ENCODE measurements at regions not wholly inside any gene's neighbourhood (a gene's known extent, or its start where the extent isn't known, plus 50 kb on each side); places are given as distances from the start of the nearest gene placed in this dataset.

DNA sequence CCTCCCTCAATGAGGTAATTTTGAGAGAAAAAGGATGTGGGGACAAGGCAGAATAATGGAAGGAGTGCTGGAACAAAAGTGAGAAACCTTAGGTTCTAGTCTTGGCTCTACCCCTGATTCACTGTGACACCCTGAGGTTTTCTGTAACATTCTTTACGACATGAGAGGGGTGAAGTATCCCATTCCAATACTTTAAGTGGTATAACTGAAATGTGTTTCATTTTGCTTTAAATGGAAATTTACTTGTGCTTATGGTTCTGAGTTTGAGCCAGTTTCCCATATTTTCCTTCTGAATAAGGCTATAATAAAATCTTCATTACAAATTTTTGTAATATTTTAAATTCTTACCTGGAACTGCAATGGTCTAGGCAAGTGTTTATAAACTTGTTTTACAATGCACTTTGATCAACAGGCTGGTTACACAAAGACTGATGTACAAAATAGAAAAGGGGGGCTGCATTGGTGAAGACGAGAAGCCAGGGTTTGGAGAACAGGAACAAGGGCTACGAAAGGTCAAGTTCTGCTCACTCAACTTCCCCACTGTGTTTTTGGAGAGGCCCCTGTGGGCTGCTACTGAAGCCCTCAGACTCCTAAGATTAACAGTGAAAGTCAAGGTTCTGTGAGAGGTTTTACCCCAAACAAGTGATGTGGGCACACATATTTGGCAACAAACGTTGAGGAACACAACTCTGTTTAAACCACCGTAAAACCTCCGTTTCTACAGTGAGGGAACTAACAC, 171.9 kb upstream of the ELL2 start:
- no peak overlapping the region for H3K4me3 Mint-ChIP-seq
- CTCF ChIA-PET, result no interaction called here
- no peak overlapping the region for H3K27ac Mint-ChIP-seq
- H3K27me3 Mint-ChIP-seq, result peaks cover 3% of the 10 kb centered on the region
- no peaks in the 10 kb centered on the region for H3K4me1 Mint-ChIP-seq
- no peaks in the 10 kb centered on the region for H3K9me3 Mint-ChIP-seq
- DNase-seq, result no peak
- no peaks in the 10 kb centered on the region for H3K36me3 Mint-ChIP-seq

DNA sequence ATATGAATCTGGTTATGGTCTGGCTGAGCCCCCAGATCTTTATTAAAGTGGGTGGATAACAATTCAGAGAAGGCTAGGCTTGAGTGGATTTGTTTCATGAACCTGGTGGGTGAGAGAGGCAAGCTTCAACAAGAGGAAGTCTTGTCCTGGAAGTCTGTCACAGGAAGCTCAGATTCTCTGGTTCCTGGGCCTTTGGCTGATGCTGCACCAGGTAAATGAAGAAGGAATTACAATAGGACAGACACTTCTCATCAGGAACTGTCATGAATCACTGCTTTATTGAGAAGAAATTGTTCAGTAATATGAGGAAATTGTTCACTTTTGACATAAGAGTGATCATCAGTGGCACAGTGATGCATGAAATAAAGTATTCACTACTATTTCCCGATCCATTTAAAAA, 167.6 kb upstream of the ELL2 start:
- Mint-ChIP-seq H3K9me3 (no peaks in the 10 kb centered on the region), H3K27me3 (peaks cover 4% of the 10 kb centered on the region), H3K36me3 (no peaks in the 10 kb centered on the region), H3K4me3 (no peak overlapping the region), H3K27ac (no peak overlapping the region), H3K4me1 (no peaks in the 10 kb centered on the region)
- DNase-seq, result no peak
- CTCF ChIA-PET, result no interaction called here

DNA sequence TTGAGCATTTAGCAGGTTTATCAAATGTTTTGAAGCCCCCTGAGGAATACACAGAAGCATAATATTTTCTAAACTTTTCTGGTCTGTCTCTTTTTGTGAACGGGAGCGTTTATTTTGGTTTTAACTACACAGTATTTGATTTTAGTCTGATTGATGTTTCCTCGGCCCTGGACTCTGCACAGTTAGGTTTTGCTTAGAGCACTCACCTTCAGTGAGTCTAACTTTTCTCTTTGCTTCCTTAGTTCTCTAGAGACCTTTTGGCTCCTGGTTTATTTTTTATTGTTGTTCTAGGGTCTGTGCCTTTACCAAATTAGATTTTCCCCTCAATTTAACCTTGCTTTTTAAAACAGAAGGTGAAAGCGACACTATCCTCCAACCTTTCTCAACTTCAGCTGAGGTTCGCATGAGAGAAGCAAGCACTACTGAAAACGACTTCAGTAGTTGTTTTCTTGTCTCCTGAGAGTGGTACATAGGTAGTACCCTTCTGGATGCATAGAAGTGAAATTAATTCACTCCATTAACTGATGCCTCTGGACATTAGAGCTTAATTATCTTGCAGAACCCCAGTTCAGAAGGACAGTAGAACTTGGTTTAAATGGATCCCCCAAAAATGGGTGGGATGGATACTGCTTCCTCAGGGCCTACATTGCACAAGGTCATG, 166.7 kb upstream of the ELL2 start:
- CTCF ChIA-PET, result no interaction called here
- no peak for DNase-seq
- Mint-ChIP-seq H3K4me1 (no peaks in the 10 kb centered on the region), H3K9me3 (no peaks in the 10 kb centered on the region), H3K27me3 (peaks cover 4% of the 10 kb centered on the region), H3K4me3 (no peak overlapping the region), H3K27ac (no peak overlapping the region), H3K36me3 (no peaks in the 10 kb centered on the region)

DNA sequence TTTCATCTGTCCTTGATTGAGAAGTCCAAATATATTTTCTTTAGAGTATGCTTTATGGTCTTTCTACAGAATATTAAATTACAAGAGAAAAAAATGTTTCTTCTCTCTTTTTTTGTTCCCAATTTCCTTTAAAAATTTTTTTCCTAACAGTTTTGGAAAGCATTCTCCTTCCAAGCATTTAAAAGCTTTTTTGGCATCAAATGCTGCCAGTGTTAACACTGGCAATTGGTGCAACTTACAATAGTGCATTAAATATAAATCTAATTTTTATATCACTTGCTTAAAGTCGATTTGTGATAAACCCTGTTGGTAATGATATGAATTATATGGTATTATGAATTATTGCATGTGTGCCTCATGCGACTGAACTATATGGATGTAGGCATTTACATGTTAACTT, 165.9 kb upstream of the ELL2 start:
- H3K27ac Mint-ChIP-seq, result no peak overlapping the region
- no peaks in the 10 kb centered on the region for H3K9me3 Mint-ChIP-seq
- no peak for DNase-seq
- no peaks in the 10 kb centered on the region for H3K36me3 Mint-ChIP-seq
- H3K4me1 Mint-ChIP-seq, result no peaks in the 10 kb centered on the region
- no peak overlapping the region for H3K4me3 Mint-ChIP-seq
- CTCF ChIA-PET, result interaction anchor here (0.8 kb wide), 1 partner anchor 48 kb away, joined by 3 read pairs; no protein-coding TSS in a partner anchor
- peaks cover 4% of the 10 kb centered on the region for H3K27me3 Mint-ChIP-seq

DNA sequence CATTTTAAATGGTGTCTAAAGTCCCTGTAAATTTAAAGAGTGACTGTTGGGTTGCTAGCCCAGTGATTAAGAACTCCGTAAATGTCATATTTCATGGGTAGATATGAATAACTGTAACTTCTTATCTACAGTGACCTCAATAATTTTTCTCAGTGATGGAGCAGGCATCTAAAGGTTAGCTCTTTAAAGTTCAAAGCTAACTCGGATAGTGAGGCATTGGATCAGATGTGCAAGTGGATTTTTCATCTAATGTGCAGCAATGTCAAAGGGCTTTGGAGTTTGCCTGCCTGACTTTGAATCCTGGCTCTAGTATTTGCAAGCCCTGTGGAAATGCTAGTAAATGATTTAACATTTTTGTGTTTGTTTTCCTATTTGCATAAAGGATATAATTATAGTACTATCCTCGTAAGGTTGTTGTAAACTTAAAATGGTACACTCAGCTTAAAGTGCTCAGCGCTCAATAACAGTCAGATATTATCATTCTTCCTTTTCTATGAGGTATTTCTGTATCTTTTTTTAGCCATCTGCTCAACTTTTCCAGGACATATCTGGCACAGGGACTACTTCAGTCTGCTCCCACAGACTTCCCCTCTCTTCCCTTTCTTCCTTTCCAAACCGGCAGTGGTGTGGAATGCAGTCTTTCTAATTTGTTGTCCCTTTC, 163.7 kb upstream of the ELL2 start:
- CTCF ChIA-PET, result no interaction called here
- DNase-seq, result no peak

DNA sequence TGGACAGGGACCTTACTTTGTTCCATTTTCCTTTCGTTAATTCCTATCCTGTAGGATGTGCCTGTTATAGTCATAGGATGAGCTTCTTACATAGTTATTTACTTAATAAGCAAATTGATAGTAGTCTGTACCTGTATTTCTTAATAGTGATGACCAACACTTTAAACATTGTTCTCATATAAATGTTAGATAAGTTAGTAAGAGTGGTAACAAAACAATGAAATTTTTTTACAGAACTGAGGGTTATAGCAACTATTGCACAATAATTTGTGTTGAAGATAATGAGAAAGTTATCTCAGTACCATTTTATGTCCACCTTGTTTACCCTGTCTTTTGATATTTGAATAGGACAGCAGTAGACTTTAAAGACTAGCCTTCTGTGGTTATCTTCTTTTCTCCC, 162.9 kb upstream of the ELL2 start:
- no peak for DNase-seq
- Mint-ChIP-seq H3K4me1 (no peaks in the 10 kb centered on the region), H3K27ac (no peak overlapping the region), H3K27me3 (peaks cover 4% of the 10 kb centered on the region), H3K36me3 (no peaks in the 10 kb centered on the region), H3K4me3 (no peak overlapping the region), H3K9me3 (no peaks in the 10 kb centered on the region)
- CTCF ChIA-PET, result no interaction called here

More for the DNA sequence above, 163.7 kb upstream of the ELL2 start:
- no peaks in the 10 kb centered on the region for H3K36me3 Mint-ChIP-seq
- H3K27ac Mint-ChIP-seq, result no peak overlapping the region
- no peaks in the 10 kb centered on the region for H3K9me3 Mint-ChIP-seq
- no peaks in the 10 kb centered on the region for H3K4me1 Mint-ChIP-seq
- H3K27me3 Mint-ChIP-seq, result peaks cover 4% of the 10 kb centered on the region
- H3K4me3 Mint-ChIP-seq, result no peak overlapping the region

DNA sequence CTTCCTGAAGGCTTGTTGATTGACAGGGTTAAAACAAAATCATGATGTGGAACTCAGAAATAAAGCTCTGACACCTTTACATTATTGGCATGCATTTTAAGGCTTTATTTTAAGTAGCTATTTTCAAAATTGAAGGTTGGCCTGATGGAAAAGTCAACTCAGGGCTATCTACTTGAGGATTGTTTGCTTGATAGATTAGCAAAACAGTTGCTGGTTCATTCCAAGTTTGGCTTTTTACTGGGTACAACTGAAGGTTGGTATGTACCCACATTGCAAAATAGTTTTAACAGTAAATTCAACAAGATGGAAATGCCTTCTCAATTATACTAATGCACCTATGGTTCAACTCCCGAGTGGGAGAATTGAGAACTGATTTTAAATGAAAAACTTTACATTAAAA, 161.8 kb upstream of the ELL2 start:
- Mint-ChIP-seq H3K27ac (no peak overlapping the region), H3K9me3 (no peaks in the 10 kb centered on the region), H3K36me3 (no peaks in the 10 kb centered on the region), H3K4me3 (no peak overlapping the region), H3K4me1 (no peaks in the 10 kb centered on the region), H3K27me3 (peaks cover 4% of the 10 kb centered on the region)
- DNase-seq, result no peak
- CTCF ChIA-PET, result no interaction called here

DNA sequence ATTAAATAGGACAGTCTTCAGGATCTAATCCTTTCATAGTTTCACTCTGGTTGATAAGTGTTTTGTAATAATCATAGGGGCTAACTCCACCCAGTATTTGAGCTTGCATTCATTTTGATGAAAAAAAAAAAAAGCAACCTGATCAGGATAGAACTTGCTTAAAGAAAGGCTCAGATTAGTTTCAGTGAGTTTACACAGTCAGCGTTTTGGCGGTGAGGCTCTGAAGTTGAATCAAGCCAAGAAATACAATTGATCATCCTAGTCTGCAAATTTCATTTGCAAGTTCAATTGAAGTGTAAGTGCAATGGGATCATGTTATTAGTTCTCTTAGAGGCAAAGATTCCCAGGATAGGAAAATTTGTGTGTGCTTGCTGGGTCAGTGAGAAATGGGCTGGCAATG, 159.7 kb upstream of the ELL2 start:
- H3K4me3 Mint-ChIP-seq, result no peak overlapping the region
- no peaks in the 10 kb centered on the region for H3K36me3 Mint-ChIP-seq
- peaks cover 4% of the 10 kb centered on the region for H3K27me3 Mint-ChIP-seq
- H3K9me3 Mint-ChIP-seq, result no peaks in the 10 kb centered on the region
- DNase-seq, result no peak
- H3K27ac Mint-ChIP-seq, result no peak overlapping the region
- H3K4me1 Mint-ChIP-seq, result no peaks in the 10 kb centered on the region
- CTCF ChIA-PET, result interaction anchor here (0.7 kb wide), 1 partner anchor 260 kb away, joined by 3 read pairs; no protein-coding TSS in a partner anchor

DNA sequence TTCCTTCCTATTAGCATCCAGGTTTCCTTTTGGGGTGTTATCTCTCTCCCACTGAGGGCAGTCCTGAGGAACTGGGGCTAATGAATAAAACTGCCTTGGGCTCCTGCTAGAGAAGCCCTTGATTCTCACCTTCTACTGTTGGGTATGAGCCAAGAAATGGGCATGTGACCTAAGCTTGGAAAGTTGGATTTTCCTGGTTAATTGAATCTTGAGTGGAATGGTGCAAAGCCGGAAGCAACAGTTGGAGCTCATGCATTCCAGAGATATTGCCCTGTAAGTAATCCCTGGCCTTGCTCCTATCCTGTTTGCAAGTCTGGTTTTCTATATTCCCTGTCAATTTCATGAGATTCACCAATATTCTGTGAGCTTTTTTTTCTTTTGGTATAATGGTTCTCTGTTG, 158.5 kb upstream of the ELL2 start:
- Mint-ChIP-seq H3K36me3 (no peaks in the 10 kb centered on the region), H3K4me1 (peaks cover 8% of the 10 kb centered on the region), H3K9me3 (no peaks in the 10 kb centered on the region), H3K4me3 (no peak overlapping the region), H3K27me3 (no peaks in the 10 kb centered on the region), H3K27ac (no peak overlapping the region)
- DNase-seq, result no peak
- CTCF ChIA-PET, result no interaction called here

DNA sequence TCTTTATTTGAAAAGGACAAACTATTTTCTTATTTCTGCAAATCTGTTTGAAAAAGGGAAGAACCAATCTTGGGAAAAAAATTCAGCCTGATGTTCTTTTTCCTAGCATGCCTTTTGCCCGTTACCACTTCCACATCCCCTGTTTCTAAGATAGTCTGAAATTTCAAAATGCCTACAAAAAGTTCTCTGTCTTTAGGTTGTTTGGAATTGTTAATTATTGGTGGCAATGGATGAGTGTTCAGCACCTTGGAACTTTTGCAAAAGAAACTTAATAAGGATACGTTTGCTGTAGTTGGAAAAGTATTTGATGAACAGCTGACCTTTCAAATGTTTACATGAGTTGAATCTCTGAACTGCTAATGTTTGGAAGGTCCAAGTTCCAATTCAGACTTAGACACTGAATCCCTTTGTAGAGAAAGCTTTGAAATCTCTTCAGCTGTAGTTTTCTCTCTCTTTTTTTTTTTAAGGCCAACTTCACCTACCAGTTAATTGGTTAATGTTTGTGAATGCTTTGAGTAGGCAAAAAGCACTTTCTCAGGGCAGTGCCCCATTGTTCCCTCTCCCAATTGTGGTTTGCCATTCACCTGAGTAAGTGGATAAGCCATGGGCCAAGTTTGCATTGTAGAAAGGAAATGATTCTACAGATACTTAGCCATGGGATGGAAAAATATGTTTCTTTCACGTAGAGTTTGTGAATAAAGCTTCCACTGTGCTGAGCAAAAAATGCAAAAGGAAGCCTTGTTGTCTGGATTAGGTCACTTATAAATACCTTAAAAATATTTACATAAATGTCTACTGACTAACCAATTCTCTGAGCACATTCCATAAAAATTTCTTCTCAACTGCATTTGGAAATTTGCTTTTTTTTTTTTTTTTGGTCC, 156.4 kb upstream of the ELL2 start:
- H3K9me3 Mint-ChIP-seq, result no peaks in the 10 kb centered on the region
- H3K27me3 Mint-ChIP-seq, result no peaks in the 10 kb centered on the region
- H3K4me1 Mint-ChIP-seq, result peaks cover 10% of the 10 kb centered on the region
- DNase-seq, result no peak
- H3K27ac Mint-ChIP-seq, result no peak overlapping the region
- no peaks in the 10 kb centered on the region for H3K36me3 Mint-ChIP-seq
- H3K4me3 Mint-ChIP-seq, result no peak overlapping the region
- CTCF ChIA-PET, result no interaction called here

DNA sequence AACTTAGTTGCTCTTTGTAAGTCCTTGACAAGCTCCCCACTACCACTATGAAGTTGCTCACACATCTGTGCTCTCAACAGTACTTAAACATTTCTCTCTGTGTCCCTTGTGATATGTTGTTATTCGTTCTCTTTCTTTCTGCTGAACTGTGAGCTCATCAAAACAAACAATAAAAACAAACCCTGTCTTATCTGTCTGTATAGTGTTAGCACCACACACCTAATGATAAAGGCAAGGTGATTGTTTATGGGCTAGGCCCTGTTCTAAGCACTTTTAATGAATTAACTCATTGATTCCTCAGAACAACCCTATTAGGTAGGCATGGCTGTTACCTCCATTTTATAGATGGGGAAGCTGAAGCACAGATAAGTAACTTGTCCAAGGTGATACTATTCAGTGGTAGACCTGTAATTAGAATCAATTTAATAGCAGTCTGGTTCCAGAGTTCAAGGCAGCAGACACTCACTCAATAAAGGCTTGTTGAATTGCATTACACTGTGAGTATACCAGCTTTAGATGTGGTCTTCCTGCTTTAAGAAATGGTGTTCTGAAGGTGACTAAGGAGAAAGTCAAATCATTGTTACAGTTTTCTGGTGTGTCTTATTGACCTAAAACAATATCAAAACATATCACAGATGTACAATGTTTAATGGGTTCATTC, 153.6 kb upstream of the ELL2 start:
- H3K4me3 Mint-ChIP-seq, result no peak overlapping the region
- CTCF ChIA-PET, result no interaction called here
- DNase-seq, result no peak
- peaks cover 11% of the 10 kb centered on the region for H3K4me1 Mint-ChIP-seq
- no peaks in the 10 kb centered on the region for H3K27me3 Mint-ChIP-seq
- H3K36me3 Mint-ChIP-seq, result no peaks in the 10 kb centered on the region
- H3K27ac Mint-ChIP-seq, result no peak overlapping the region
- H3K9me3 Mint-ChIP-seq, result no peaks in the 10 kb centered on the region

DNA sequence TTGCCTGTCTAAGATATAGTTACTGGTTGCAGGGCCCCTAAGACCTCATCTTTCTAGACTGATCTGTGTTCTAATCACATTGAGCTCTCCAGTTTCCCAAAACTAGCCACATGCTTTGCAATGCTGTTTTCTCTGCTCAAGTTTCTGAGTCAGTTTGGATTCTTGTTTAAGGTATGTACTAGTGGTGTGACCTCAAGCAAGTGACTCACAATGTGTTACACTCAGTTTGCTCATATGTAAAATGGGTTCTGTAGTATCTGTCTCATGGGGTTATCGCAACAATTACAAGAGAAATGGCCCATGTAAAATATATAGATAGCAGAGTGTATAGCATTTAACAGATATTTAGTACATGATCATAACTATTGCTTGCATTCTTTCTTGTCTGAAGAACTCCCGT, 153.1 kb upstream of the ELL2 start:
- Mint-ChIP-seq H3K9me3 (no peaks in the 10 kb centered on the region), H3K4me1 (peaks cover 11% of the 10 kb centered on the region), H3K27ac (no peak overlapping the region), H3K4me3 (no peak overlapping the region), H3K27me3 (no peaks in the 10 kb centered on the region), H3K36me3 (no peaks in the 10 kb centered on the region)
- no peak for DNase-seq
- CTCF ChIA-PET, result no interaction called here

DNA sequence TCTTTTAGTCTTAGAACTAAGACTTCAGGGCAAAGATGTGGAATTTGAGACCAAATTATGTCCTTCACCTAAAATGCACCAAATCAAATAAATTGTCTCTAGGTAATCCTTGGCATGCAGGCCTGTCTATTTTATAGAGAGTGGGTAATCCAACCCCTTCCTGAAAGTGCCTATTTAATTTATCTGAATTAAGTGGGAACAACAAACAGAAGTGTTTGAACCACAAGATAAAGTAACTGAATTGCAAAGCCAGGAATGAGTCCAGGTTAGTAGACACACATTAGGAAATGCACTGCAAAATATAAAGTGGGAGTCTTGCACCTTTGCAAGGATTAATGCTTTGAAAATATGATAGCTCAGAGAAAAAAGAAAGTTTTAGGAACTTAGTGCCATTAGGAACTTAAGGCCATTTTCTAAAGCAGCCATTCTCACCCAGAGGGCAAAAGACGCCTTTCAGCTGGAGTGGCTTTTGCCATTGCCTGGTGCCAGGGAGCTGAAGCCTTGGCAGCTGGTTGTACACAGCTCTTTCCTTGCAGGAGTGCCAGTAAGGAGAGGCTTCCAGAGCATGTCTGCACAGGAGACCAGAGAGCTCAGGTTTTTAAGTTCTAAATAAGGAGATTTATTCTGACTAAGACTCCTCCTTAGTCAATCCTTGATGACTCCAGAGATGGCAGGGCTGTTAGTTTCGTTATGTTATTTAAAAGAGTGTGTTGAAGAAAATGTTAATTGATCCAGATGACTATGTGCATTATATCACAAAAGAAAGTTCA, 151.7 kb upstream of the ELL2 start:
- H3K27me3 Mint-ChIP-seq, result no peaks in the 10 kb centered on the region
- no peak overlapping the region for H3K4me3 Mint-ChIP-seq
- no peaks in the 10 kb centered on the region for H3K36me3 Mint-ChIP-seq
- CTCF ChIA-PET, result no interaction called here
- no peaks in the 10 kb centered on the region for H3K9me3 Mint-ChIP-seq
- no peak for DNase-seq
- H3K4me1 Mint-ChIP-seq, result peaks cover 11% of the 10 kb centered on the region
- H3K27ac Mint-ChIP-seq, result no peak overlapping the region
